ENCODE measurements at regions not wholly inside any gene's neighbourhood (a gene's known extent, or its start where the extent isn't known, plus 50 kb on each side); places are given as distances from the start of the nearest gene placed in this dataset.
"Not testable (repeated sequence)": the region's sequence is repeated elsewhere in the genome, so short reads cannot be mapped to it uniquely, and the experiment has no call there.

DNA sequence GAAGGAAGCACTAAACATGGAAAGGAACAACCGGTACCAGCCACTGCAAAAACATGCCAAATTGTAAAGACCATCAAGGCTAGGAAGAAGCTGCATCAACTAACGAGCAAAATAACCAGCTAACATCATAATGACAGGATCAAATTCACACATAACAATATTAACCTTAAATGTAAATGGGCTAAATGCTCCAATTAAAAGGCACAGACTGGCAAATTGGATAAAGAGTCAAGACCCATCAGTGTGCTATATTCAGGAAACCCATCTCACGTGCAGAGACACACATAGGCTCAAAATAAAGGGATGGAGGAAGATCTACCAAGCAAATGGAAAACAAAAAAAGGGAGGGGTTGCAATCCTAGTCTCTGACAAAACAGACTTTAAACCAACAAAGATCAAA lies 126.3 kb upstream of the CAV2 start:
- DNase-seq (ENCODE audit: low spot score), result not testable (repeated sequence)

GRCh38 chr7:116377721-116378120 lies 121.8 kb upstream of the CAV2 start:
- no peak for DNase-seq (ENCODE audit: low spot score)

DNA sequence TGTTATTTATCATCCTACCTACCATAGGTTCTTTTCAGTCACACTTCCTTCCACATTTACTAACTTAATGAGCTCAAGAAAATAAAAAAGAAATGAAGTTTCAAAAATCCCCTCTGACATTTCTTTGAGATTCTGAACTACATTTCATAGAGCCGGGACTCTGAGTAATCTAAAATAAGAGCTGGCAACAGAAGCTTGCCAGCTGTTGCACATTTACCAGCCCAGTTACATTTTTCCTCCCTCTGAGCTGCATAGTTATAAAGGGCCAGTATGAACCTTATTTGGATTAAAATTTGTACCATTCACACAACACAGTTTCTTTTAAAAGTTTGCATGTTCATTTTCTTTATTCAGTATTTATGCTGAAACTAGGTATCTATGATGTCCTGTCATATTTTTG lies 119.5 kb upstream of the CAV2 start:
- no peak for DNase-seq (ENCODE audit: low spot score)

DNA sequence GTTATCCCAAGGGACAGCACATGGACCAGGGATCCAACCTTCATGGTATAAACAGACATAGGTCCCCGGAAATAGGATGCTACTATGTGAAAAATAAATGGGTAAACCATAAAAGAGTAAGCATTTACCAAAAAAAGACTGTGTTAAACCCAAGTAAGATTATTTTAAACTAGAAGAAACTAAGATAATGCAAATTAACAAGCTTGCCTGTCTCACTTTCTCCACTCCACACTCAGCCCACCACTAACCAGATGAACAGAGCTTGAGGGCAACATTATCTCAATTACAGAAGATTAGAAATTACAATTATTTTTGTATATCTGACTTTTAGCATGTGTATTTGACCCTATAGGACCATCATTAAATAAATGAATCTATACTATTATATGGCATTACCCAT lies 117.2 kb upstream of the CAV2 start:
- DNase-seq (ENCODE audit: low spot score), result no peak

GRCh38 chr7:116384936-116385635 lies 114.5 kb upstream of the CAV2 start:
- DNase-seq (ENCODE audit: low spot score), result no peak

DNA sequence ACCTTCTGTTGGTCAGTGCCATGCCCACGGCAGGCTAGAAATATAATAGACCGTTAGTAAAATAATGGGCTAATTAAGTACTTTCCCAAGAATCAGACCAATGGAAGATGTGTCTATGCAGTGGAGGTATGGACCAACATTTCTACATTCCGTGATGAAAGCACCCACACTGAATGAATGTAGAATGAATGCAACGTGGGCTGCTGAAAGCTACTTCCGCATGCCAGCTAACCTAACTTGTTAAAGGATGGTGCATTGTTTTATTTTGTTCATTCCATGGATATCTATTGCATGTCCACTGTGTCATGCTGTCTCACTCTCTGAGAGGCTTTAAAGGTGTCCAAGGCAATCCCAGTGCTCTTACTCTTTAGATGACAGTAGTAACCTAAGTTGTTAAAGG lies 112.9 kb upstream of the CAV2 start:
- no peak for DNase-seq (ENCODE audit: low spot score)

- no peak for DNase-seq (ENCODE audit: low spot score)
Observed at GRCh38 chr7:116390363-116390762, 109.2 kb upstream of the CAV2 start.

DNA sequence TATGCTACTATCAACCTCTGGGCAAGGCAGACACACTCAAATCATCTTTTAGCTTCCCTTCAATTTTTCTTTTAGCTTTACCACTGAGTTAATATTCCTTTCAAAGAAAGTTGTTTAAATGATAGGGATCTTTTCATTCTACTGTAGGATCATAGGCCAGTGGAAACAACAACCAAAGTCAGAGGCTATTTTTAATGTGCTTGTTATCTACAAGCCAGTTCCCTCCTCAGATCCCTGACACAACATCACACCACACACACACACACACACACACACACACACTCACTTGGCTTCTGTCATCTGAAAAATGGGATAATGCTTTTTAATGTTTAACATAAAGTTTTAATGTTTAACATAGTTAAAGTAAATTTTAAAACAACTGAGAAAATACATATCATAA lies 106.7 kb upstream of the CAV2 start:
- DNase-seq (ENCODE audit: low spot score), result no peak

DNA sequence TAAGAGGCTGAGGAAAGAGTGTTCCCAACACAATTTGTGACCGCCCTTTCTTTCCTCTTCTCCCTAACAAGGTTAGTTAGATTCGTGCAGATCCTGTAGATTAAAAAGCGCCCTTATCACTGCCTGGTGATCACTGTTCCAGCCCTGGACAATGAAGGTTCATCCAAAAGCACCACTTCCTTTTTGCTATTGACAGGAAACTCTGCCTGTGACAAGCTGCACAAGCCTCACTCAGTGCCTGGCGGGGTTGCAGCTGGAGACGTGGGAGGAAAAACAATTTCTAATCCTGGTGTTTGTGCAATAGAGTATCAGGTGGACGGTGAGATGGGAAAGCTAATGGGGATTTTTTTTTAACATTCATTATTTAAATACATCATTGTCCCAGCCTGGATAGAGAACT lies 105.9 kb upstream of the CAV2 start:
- DNase-seq (ENCODE audit: low spot score), result no peak

GRCh38 chr7:116394106-116394505 lies 105.4 kb upstream of the CAV2 start:
- DNase-seq (ENCODE audit: low spot score), result no peak

- DNase-seq (ENCODE audit: low spot score), result peak; percentile 90
Observed at GRCh38 chr7:116395141-116395791, 104.3 kb upstream of the CAV2 start.

DNA sequence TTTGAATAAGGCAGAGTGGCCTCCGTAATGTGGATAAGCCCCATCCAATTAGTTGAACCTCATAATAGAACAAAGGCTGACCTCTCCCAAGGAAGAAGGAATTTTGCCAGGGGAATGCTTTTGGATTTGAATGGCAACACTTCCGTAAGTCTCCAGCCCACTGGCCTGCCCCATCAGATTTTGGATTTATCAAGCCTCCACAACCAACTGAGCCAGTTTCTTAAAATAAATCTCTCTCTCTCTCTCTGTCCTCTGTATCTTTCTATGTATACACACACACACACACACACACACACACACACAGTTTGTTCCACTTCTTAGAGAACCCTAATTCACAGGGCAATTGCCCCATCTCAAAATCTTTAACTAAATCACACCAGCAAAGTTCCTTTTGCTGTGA lies 100.9 kb upstream of the CAV2 start:
- DNase-seq (ENCODE audit: low spot score), result no peak

GRCh38 chr7:116399819-116400218 lies 99.7 kb upstream of the CAV2 start:
- peak; percentile 81 for DNase-seq (ENCODE audit: low spot score)

DNA sequence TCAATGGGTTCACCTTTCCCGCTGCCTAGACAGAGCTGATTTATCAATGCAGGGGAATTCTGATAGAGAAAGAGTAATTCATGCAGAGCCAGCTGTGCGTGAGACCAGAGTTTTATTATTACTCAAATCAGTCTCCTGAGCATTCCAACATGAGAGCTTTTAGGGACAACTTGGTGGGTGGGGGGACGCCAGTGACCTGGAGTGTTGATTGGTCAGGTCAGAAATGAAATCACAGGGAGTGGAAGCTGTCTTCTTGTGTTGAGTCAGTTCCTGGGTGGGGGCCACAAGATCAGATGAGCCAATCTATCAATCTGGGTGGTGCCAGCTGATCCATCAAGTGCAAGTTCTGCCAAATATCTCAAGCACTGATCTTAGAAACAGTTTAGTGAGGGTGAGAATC lies 99.0 kb upstream of the CAV2 start:
- peak; percentile 35 for DNase-seq (ENCODE audit: low spot score)

DNA sequence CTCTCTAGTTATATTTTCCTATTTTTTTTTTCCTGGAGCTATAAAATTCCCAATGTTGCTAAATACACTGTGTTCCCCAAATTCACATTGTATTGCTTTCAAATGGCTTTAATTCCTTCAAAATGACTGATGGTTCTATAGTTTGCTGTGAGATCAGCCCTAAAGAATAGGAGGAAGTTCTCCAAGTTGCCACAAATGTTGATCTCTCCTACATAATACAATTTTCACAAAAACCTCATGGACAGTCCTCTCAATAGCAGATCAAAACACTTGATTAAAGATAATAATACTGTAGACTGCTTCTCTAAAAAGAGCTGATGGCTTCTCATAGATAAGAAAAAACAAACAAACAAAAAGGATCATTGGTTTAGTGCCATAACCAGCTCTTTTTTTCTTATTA lies 97.8 kb upstream of the CAV2 start:
- no peak for DNase-seq (ENCODE audit: low spot score)

DNA sequence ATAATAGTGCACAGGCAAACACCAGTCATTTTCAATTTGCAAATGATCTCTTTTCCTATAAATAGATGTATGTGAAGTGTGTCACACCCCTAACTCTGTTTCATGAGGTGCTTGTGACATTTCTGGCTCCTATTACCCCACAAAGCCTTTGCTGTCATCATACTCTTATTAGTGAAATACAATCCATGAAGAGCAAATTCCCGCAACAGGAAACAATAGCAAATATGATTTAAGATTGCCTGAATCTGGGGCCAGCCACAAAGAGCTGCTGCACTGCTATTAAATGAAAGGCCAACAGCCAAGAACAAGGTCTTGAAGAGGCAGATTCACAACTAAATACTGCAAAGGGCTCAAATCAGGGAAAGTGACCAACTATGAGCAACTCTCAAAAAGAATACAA lies 96.3 kb upstream of the CAV2 start:
- no peak for DNase-seq (ENCODE audit: low spot score)

- no peak for DNase-seq (ENCODE audit: low spot score)
Observed at GRCh38 chr7:116404389-116404788, 95.1 kb upstream of the CAV2 start.

- no peak for DNase-seq (ENCODE audit: low spot score)
Observed at GRCh38 chr7:116405810-116406209, 93.7 kb upstream of the CAV2 start.

DNA sequence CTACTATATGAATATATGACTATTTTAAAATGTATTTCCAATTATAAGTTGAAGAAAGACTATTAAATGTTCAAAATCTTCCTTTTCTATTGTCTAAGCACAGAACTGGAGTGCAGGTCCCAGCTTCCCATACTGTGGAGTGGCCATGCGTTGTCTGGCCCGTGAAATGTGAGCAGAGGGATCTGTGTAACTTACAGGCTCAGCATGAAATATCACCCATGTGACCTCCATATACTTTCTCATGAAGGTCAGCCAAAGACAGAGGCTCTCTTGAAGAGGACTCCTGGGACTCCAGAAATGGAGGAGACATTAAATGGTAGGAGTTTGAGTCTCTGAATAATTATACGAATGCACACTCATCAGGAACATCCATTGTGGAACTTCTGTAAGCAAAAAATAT lies 92.4 kb upstream of the CAV2 start:
- no peak for DNase-seq (ENCODE audit: low spot score)

- no peak for DNase-seq (ENCODE audit: low spot score)
Observed at GRCh38 chr7:116408166-116408565, 91.4 kb upstream of the CAV2 start.

DNA sequence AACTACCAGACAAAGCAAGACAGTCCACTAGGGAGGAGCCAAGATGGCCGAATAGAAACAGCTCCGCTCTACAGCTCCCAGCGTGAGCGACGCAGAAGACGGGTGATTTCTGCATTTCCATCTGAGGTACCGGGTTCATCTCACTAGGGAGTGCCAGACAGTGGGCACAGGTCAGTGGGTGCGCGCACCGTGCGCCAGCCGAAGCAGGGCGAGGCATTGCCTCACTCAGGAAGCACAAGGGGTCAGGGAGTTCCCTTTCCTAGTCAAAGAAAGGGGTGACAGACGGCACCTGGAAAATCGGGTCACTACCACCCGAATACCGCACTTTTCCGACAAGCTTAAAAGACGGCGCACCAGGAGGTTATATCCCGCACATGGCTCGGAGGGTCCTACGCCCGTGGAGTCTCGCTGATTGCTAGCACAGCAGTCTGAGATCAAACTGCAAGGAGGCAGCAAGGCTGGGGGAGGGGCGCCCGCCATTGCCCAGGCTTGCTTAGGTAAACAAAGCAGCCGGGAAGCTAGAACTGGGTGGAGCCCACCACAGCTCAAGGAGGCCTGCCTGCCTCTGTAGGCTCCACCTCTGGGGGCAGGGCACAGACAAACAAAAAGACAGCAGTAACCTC lies 90.6 kb upstream of the CAV2 start:
- DNase-seq (ENCODE audit: low spot score), result not testable (repeated sequence)

- not testable (repeated sequence) for DNase-seq (ENCODE audit: low spot score)
Observed at GRCh38 chr7:116410694-116411093, 88.8 kb upstream of the CAV2 start.

GRCh38 chr7:116417593-116418345 lies 81.8 kb upstream of the CAV2 start:
- DNase-seq (ENCODE audit: low spot score), result no peak
